H1 (cell line): ENCODE measurements at regions not wholly inside any gene's neighbourhood (a gene's known extent, or its start where the extent isn't known, plus 50 kb on each side); places are given as distances from the start of the nearest gene placed in this dataset.

Experiments used
- CTCF ChIA-PET: fragments of 300-600 bp; sonication (Branson Sonifier 250); formaldehyde crosslinking; loops from one replicate; lab custom pipeline; 2021; ENCODE audit not compliant: partially characterized antibody; lab: Charles Lee
- POLR2A ChIA-PET: fragments of 300-600 bp; sonication (Branson Sonifier 250); formaldehyde crosslinking; loops from one replicate; lab custom pipeline; 2021; ENCODE audit warnings: inconsistent platforms; ENCODE audit not compliant: partially characterized antibody; lab: Charles Lee
- DNase-seq, 2 experiments: peaks; one replicate each; pipeline versions ENCODE4 v3.0.0 to v3.0.0-alpha.2; 2010 to 2022; ENCODE audit warnings: low spot score in 2 of 2, low read depth in 1 of 2, mixed read lengths in 1 of 2
- FAIRE-seq: peaks from 2 replicates; lab custom pipeline; 2011; peaks lifted over from hg19 to GRCh38; lab: Jason Lieb, UNC
- H2AFZ ChIP-seq: 2 replicates; pipeline ENCODE4 v1.8.1; 2012; ENCODE audit warnings: low read length, inconsistent platforms
- H2AK5ac ChIP-seq: 2 replicates; pipeline ENCODE4 v1.6.1; 2013; ENCODE audit warnings: low read depth, low read length
- H2BK120ac ChIP-seq: replicated peaks from 2 replicates; pipeline ENCODE3; 2013; ENCODE audit warnings: low read depth, low read length, inconsistent platforms
- H2BK12ac ChIP-seq: 2 replicates; pipeline ENCODE4 v1.6.1; 2013; ENCODE audit warnings: low read depth, low read length
- H2BK15ac ChIP-seq: 2 replicates; pipeline ENCODE4 v1.6.1; 2013; ENCODE audit warnings: low read length
- H2BK20ac ChIP-seq: 2 replicates; pipeline ENCODE4 v1.6.1; 2013; ENCODE audit warnings: low read length
- H2BK5ac ChIP-seq: 2 replicates; pipeline ENCODE4 v1.6.1; 2013; ENCODE audit warnings: low read depth, low read length
- H3K14ac ChIP-seq: 2 replicates; pipeline ENCODE4 v1.6.1; 2013; ENCODE audit warnings: inconsistent platforms; ENCODE audit not compliant: insufficient read length
- H3K18ac ChIP-seq: 2 replicates; pipeline ENCODE4 v1.6.1; 2013; ENCODE audit warnings: low read length; ENCODE audit errors: extremely low read depth
- H3K23ac ChIP-seq: 2 replicates; pipeline ENCODE4 v1.6.1; 2013; ENCODE audit warnings: inconsistent platforms; ENCODE audit not compliant: insufficient read length
- H3K23me2 ChIP-seq: 2 replicates; pipeline ENCODE4 v1.6.1; 2013; ENCODE audit warnings: low read depth, low read length
- H3K27ac ChIP-seq: 2 replicates; pipeline ENCODE4 v1.6.1; 2011; ENCODE audit warnings: low read depth, low read length, inconsistent platforms
- H3K27me3 ChIP-seq, 4 experiments: replicated peaks in 1 of 4; 1 replicate in 1 of 4; 2 replicates in 3 of 4; pipeline versions ENCODE4 v1.6.1 to v1.8.1; 2011 to 2013; ENCODE audit warnings: low read length in 3 of 4, mild to moderate bottlenecking in 3 of 4, inconsistent platforms in 2 of 4, mixed read lengths in 2 of 4, moderate library complexity in 1 of 4; ENCODE audit not compliant: control insufficient read depth in 3 of 4, insufficient read depth in 3 of 4; ENCODE audit errors: extremely low read depth in 1 of 4
- H3K36me3 ChIP-seq, 4 experiments: 2 replicates each; pipeline versions ENCODE4 v1.6.1 to v1.8.1; 2011 to 2013; ENCODE audit warnings: mild to moderate bottlenecking in 4 of 4, low read length in 3 of 4, moderate library complexity in 2 of 4, control low read depth in 1 of 4, inconsistent platforms in 1 of 4; ENCODE audit not compliant: insufficient read depth in 4 of 4, control insufficient read depth in 2 of 4
- H3K4ac ChIP-seq: replicated peaks from 2 replicates; pipeline ENCODE3; 2013; ENCODE audit warnings: low read length, low read depth, mixed read lengths, inconsistent platforms; ENCODE audit not compliant: insufficient read length
- H3K4me1 ChIP-seq, 4 experiments: replicated peaks in 1 of 4; 1 replicate in 1 of 4; 2 replicates in 3 of 4; pipeline versions ENCODE4 v1.6.1 to v1.8.1; 2011 to 2013; ENCODE audit warnings: low read length in 3 of 4, inconsistent platforms in 2 of 4, mixed read lengths in 1 of 4; ENCODE audit not compliant: insufficient read depth in 4 of 4, control insufficient read depth in 3 of 4
- H3K4me2 ChIP-seq, 2 experiments: 2 replicates each; pipeline versions ENCODE4 v1.6.1 to v1.8.1; 2011 to 2013; ENCODE audit warnings: low read depth in 2 of 2, low read length in 2 of 2, control low read depth in 1 of 2, inconsistent platforms in 1 of 2, mild to moderate bottlenecking in 1 of 2; ENCODE audit not compliant: insufficient read depth in 1 of 2
- H3K4me3 ChIP-seq, 4 experiments: fragments of 200-600, 300-600 bp in 1 of 4; sonication (generic), shearing (Covaris generic), sonication (Bioruptor Twin) in 1 of 4; 2 replicates each; pipeline versions ENCODE4 v1.5.1 to v1.8.1; 2011 to 2016; ENCODE audit warnings: low read length in 4 of 4, low read depth in 3 of 4, control low read depth in 2 of 4, inconsistent platforms in 2 of 4, mild to moderate bottlenecking in 2 of 4, mixed read lengths in 1 of 4, moderate library complexity in 1 of 4; ENCODE audit not compliant: insufficient read depth in 2 of 4; ENCODE audit errors: extremely low read depth in 1 of 4
- H3K56ac ChIP-seq: replicated peaks from 2 replicates; pipeline ENCODE3; 2013; ENCODE audit warnings: low read depth, mild to moderate bottlenecking, mixed read lengths, low read length, inconsistent platforms; ENCODE audit not compliant: insufficient read length
- H3K79me1 ChIP-seq: 2 replicates; pipeline ENCODE4 v1.6.1; 2013; ENCODE audit warnings: low read depth, low read length, control low read depth
- H3K79me2 ChIP-seq, 2 experiments: 2 replicates each; pipeline versions ENCODE4 v1.6.1 to v1.8.1; 2012 to 2013; ENCODE audit warnings: low read length in 2 of 2, mild to moderate bottlenecking in 2 of 2, inconsistent platforms in 1 of 2; ENCODE audit not compliant: insufficient read depth in 2 of 2, control insufficient read depth in 1 of 2
- H3K9ac ChIP-seq, 4 experiments: replicated peaks in 1 of 4; 1 replicate in 1 of 4; 2 replicates in 3 of 4; pipeline versions ENCODE4 v1.6.1 to v1.8.1; 2011 to 2013; ENCODE audit warnings: low read depth in 3 of 4, low read length in 3 of 4, control low read depth in 2 of 4, mild to moderate bottlenecking in 2 of 4, moderate library complexity in 2 of 4, inconsistent platforms in 1 of 4; ENCODE audit errors: extremely low read depth in 1 of 4
- H3K9me3 ChIP-seq, 2 experiments: 2 replicates each; pipeline versions ENCODE4 v1.6.1 to v1.8.1; 2012 to 2013; ENCODE audit warnings: mild to moderate bottlenecking in 2 of 2, moderate library complexity in 2 of 2, control low read depth in 1 of 2, inconsistent platforms in 1 of 2, low read depth in 1 of 2, low read length in 1 of 2, mixed read lengths in 1 of 2; ENCODE audit not compliant: insufficient read depth in 2 of 2
- H4K20me1 ChIP-seq, 2 experiments: replicated peaks in 1 of 2; 2 replicates each; pipeline versions ENCODE3 to v1.8.1; 2011 to 2013; ENCODE audit warnings: inconsistent platforms in 2 of 2, low read length in 2 of 2, mild to moderate bottlenecking in 1 of 2; ENCODE audit not compliant: insufficient read depth in 2 of 2, control insufficient read depth in 1 of 2
- H4K5ac ChIP-seq: 2 replicates; pipeline ENCODE4 v1.6.1; 2013; ENCODE audit warnings: low read length, low read depth, mixed read lengths, inconsistent platforms; ENCODE audit not compliant: insufficient read length
- H4K8ac ChIP-seq: 2 replicates; pipeline ENCODE4 v1.8.0; 2013; ENCODE audit warnings: mild to moderate bottlenecking, moderate library complexity, low read length, inconsistent platforms; ENCODE audit not compliant: insufficient read depth; ENCODE audit errors: extremely low read depth
- H4K91ac ChIP-seq: replicated peaks from 2 replicates; pipeline ENCODE3; 2013; ENCODE audit warnings: low read length, mixed read lengths, inconsistent platforms; ENCODE audit not compliant: insufficient read length
- CHD7 ChIP-seq: fragments of 300-600 bp; sonication (generic); IDR thresholded peaks from 2 replicates; pipeline ENCODE4 v1.7.1; 2012; ENCODE audit warnings: low read length, moderate library complexity, mild to moderate bottlenecking, inconsistent platforms; ENCODE audit not compliant: insufficient replicate concordance
- WGBS, 2 experiments: shearing (Covaris generic) in 1 of 2; methylation state at CpG; one replicate each; pipeline versions ENCODE4 v1.1.6 to v1.1.7; 2013 to 2015; ENCODE audit warnings: low lambda C conversion rate in 2 of 2, mixed read lengths in 2 of 2, inconsistent platforms in 1 of 2, low coverage in 1 of 2, missing lambda C conversion rate in 1 of 2; ENCODE audit not compliant: insufficient replicate concordance in 2 of 2, insufficient coverage in 1 of 2, insufficient read length in 1 of 2; ENCODE audit errors: extremely low coverage in 1 of 2, missing lambda C conversion rate in 1 of 2; 5-methylcytosine and 5-hydroxymethylcytosine counted together

GRCh38 chr1:14205066-14205465 is 393.4 kb upstream of the KAZN start:
- Histone ChIP-seq H3K14ac (no peak overlapping the region), H3K4me2 (no peak overlapping the region), H3K9ac (no peak overlapping the region), H4K91ac (no peak overlapping the region), H2BK20ac (no peak overlapping the region), H3K4me3 (no peak overlapping the region), H2BK15ac (no peak overlapping the region), H2BK12ac (no peak overlapping the region), H3K27me3 (no peaks in the 10 kb centered on the region), H3K27ac (no peak overlapping the region), H4K8ac (no peak overlapping the region), H3K4ac (no peak overlapping the region), H3K36me3 (no peaks in the 10 kb centered on the region), H2BK120ac (no peak overlapping the region), H2BK5ac (no peak overlapping the region), H4K5ac (no peak overlapping the region), H3K23me2 (no peaks in the 10 kb centered on the region), H3K18ac (no peak overlapping the region), H3K56ac (no peak overlapping the region), H2AFZ (no peak overlapping the region), H2AK5ac (no peak overlapping the region), H3K79me1 (no peaks in the 10 kb centered on the region), H4K20me1 (no peaks in the 10 kb centered on the region), H3K79me2 (no peaks in the 10 kb centered on the region), H3K23ac (no peak overlapping the region), H3K4me1 (no peaks in the 10 kb centered on the region), H3K9me3 (peaks cover 2 to 5% of the 10 kb centered on the region in 2 experiments; a peak in 2 of 4 replicates)
- FAIRE-seq (no peak), DNase-seq (no peak)
- ChIA-PET CTCF (no interaction called here), POLR2A (no interaction called here)
- whole genome bisulfite sequencing, 2 experiments = 100% methylated on average over 1 of the region's 1 CpG; no CpG with 5 or more reads in 1 of the 2 experiments
- no peak for TF ChIP-seq CHD7
